ENCODE measurements at regions not wholly inside any gene's neighbourhood (a gene's known extent, or its start where the extent isn't known, plus 50 kb on each side); places are given as distances from the start of the nearest gene placed in this dataset.

GRCh38 chr4:177759729-177760128 lies 317.5 kb upstream of the AGA start:
- no peaks in the 10 kb centered on the region for H4K20me1 ChIP-seq (ENCODE audit: insufficient read depth)
- no peak overlapping the region for H3K4me3 ChIP-seq (IDR thresholded peaks at IDR 0.05; ENCODE audit: insufficient read depth, low read depth, low read length)
- no peak overlapping the region for H2AFZ ChIP-seq (ENCODE audit: low read depth)
- H3K27me3 ChIP-seq (ENCODE audit: insufficient read depth, low read depth) = no peaks in the 10 kb centered on the region
- TF ChIP-seq, protein P1, sequence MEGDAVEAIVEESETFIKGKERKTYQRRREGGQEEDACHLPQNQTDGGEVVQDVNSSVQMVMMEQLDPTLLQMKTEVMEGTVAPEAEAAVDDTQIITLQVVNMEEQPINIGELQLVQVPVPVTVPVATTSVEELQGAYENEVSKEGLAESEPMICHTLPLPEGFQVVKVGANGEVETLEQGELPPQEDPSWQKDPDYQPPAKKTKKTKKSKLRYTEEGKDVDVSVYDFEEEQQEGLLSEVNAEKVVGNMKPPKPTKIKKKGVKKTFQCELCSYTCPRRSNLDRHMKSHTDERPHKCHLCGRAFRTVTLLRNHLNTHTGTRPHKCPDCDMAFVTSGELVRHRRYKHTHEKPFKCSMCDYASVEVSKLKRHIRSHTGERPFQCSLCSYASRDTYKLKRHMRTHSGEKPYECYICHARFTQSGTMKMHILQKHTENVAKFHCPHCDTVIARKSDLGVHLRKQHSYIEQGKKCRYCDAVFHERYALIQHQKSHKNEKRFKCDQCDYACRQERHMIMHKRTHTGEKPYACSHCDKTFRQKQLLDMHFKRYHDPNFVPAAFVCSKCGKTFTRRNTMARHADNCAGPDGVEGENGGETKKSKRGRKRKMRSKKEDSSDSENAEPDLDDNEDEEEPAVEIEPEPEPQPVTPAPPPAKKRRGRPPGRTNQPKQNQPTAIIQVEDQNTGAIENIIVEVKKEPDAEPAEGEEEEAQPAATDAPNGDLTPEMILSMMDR (conservative IDR thresholded peaks at IDR 0.05; ENCODE audit: low read depth, low read length) = no peak
- no peaks in the 10 kb centered on the region for H3K79me2 ChIP-seq (ENCODE audit: insufficient read depth, low read depth)
- H3K4me2 ChIP-seq = no peak overlapping the region
- H3K27ac ChIP-seq = no peak overlapping the region
- H3K36me3 ChIP-seq (ENCODE audit: insufficient read depth) = no peaks in the 10 kb centered on the region
- no peak overlapping the region for H3K9ac ChIP-seq
- no peaks in the 10 kb centered on the region for H3K4me1 ChIP-seq (ENCODE audit: low read depth, poor library complexity, severe bottlenecking)

DNA sequence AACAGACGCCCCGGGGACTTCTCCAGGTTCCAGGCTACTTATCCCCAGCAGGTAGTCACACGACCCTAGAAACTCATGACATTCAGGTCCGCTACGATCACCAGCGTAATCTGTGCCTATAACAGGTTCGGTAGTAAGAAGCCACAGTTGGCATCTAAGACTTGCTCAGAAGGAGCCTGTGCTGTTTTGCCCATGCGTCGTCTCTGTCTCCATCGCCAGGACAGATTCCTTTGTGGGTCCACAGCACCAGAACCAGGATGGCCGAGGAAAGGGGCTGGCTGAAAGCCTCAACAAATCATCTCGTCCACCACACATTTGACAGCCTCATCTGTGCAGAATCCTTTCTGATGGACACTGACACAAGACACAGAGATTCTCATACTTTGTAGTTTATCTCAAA lies 319.5 kb upstream of the AGA start:
- Histone ChIP-seq H3K36me3 (ENCODE audit: insufficient read depth) (no peaks in the 10 kb centered on the region), H3K27ac (no peak overlapping the region), H3K27me3 (ENCODE audit: insufficient read depth, low read depth) (no peaks in the 10 kb centered on the region), H3K4me1 (ENCODE audit: low read depth, poor library complexity, severe bottlenecking) (no peaks in the 10 kb centered on the region), H3K9ac (no peak overlapping the region), H3K4me2 (no peak overlapping the region), H3K4me3 (IDR thresholded peaks at IDR 0.05; ENCODE audit: insufficient read depth, low read depth, low read length) (no peak overlapping the region), H4K20me1 (ENCODE audit: insufficient read depth) (no peaks in the 10 kb centered on the region), H3K79me2 (ENCODE audit: insufficient read depth, low read depth) (no peaks in the 10 kb centered on the region), H2AFZ (ENCODE audit: low read depth) (no peak overlapping the region)
- TF ChIP-seq, protein P1 (conservative IDR thresholded peaks at IDR 0.05; ENCODE audit: low read depth, low read length) = no peak

- H3K27ac ChIP-seq = no peak overlapping the region
- H3K9ac ChIP-seq = no peak overlapping the region
- no peak overlapping the region for H3K4me2 ChIP-seq
- H3K4me1 ChIP-seq (ENCODE audit: low read depth, poor library complexity, severe bottlenecking) = no peaks in the 10 kb centered on the region
- H3K79me2 ChIP-seq (ENCODE audit: insufficient read depth, low read depth) = no peaks in the 10 kb centered on the region
- no peak overlapping the region for H3K4me3 ChIP-seq (IDR thresholded peaks at IDR 0.05; ENCODE audit: insufficient read depth, low read depth, low read length)
- H3K36me3 ChIP-seq (ENCODE audit: insufficient read depth) = no peaks in the 10 kb centered on the region
- no peaks in the 10 kb centered on the region for H3K27me3 ChIP-seq (ENCODE audit: insufficient read depth, low read depth)
- TF ChIP-seq, protein P1 (conservative IDR thresholded peaks at IDR 0.05; ENCODE audit: low read depth, low read length) = no peak
- H4K20me1 ChIP-seq (ENCODE audit: insufficient read depth) = no peaks in the 10 kb centered on the region
- no peak overlapping the region for H2AFZ ChIP-seq (ENCODE audit: low read depth)
Observed at GRCh38 chr4:177769155-177769554, 326.9 kb upstream of the AGA start.

DNA sequence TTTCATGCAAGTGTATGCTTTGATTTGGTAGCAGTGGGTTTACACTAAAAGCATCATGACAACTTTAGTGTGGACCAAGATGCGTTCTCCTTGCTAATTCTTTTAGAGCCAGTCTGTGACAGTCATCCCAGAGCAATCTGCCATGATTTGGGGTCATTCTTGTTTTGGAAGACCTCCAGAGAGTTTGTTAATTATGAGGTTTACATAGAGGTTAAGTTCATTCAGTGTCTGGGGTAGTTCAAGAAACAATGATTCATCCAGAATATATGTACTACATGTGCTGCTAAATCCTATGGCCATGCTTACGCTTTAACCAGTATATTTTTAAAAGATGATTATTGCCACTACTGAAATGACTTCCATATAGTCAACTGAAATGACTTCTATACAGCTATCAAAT lies 328.5 kb upstream of the AGA start:
- TF ChIP-seq, protein P1 (conservative IDR thresholded peaks at IDR 0.05; ENCODE audit: low read depth, low read length) = no peak
- H3K4me2 ChIP-seq = no peak overlapping the region
- no peaks in the 10 kb centered on the region for H3K79me2 ChIP-seq (ENCODE audit: insufficient read depth, low read depth)

More for the DNA sequence above, 328.5 kb upstream of the AGA start:
- H4K20me1 ChIP-seq (ENCODE audit: insufficient read depth) = no peaks in the 10 kb centered on the region
- no peaks in the 10 kb centered on the region for H3K36me3 ChIP-seq (ENCODE audit: insufficient read depth)
- no peaks in the 10 kb centered on the region for H3K4me1 ChIP-seq (ENCODE audit: low read depth, poor library complexity, severe bottlenecking)
- no peak overlapping the region for H3K4me3 ChIP-seq (IDR thresholded peaks at IDR 0.05; ENCODE audit: insufficient read depth, low read depth, low read length)
- no peak overlapping the region for H2AFZ ChIP-seq (ENCODE audit: low read depth)
- H3K9ac ChIP-seq = no peak overlapping the region
- H3K27ac ChIP-seq = no peak overlapping the region
- H3K27me3 ChIP-seq (ENCODE audit: insufficient read depth, low read depth) = no peaks in the 10 kb centered on the region

Measured in KMS-11 (cell line).